Epidermal melanocyte (primary cell): ENCODE measurements at regions not wholly inside any gene's neighbourhood (a gene's known extent, or its start where the extent isn't known, plus 50 kb on each side); places are given as distances from the start of the nearest gene placed in this dataset.
"Not testable (repeated sequence)": the region's sequence is repeated elsewhere in the genome, so short reads cannot be mapped to it uniquely, and the experiment has no call there.

Experiments
- DNase-seq: peaks from one replicate; pipeline ENCODE4 v3.0.0; 2011; ENCODE audit warnings: low spot score; ENCODE audit not compliant: insufficient read length

GRCh38 chr12:93202688-93203087, 175.0 kb upstream of the NUDT4 start:
- no peak for DNase-seq

GRCh38 chr12:93203361-93203760, 174.4 kb upstream of the NUDT4 start:
- no peak for DNase-seq

GRCh38 chr12:93204896-93205295, 172.8 kb upstream of the NUDT4 start:
- DNase-seq = no peak

- DNase-seq = no peak
Measured at GRCh38 chr12:93205361-93205760, 172.4 kb upstream of the NUDT4 start.

GRCh38 chr12:93208011-93208410, 169.7 kb upstream of the NUDT4 start:
- DNase-seq = no peak

GRCh38 chr12:93214523-93215289, 163.0 kb upstream of the NUDT4 start:
- no peak for DNase-seq

GRCh38 chr12:93215290-93215678, 162.4 kb upstream of the NUDT4 start:
- no peak for DNase-seq

GRCh38 chr12:93219947-93220346, 157.8 kb upstream of the NUDT4 start:
- no peak for DNase-seq

GRCh38 chr12:93221841-93222240, 155.9 kb upstream of the NUDT4 start:
- no peak for DNase-seq

GRCh38 chr12:93223440-93224426, 154.0 kb upstream of the NUDT4 start:
- no peak for DNase-seq

- DNase-seq = no peak
Measured at GRCh38 chr12:93225094-93225493, 152.6 kb upstream of the NUDT4 start.

GRCh38 chr12:93226361-93226760, 151.4 kb upstream of the NUDT4 start:
- DNase-seq = no peak

- DNase-seq = no peak
Measured at GRCh38 chr12:93229494-93230325, 148.0 kb upstream of the NUDT4 start.

- no peak for DNase-seq
Measured at GRCh38 chr12:93230326-93230720, 147.4 kb upstream of the NUDT4 start.

- no peak for DNase-seq
Measured at GRCh38 chr12:93231938-93232337, 145.8 kb upstream of the NUDT4 start.

GRCh38 chr12:93234641-93235040, 143.1 kb upstream of the NUDT4 start:
- DNase-seq = no peak

GRCh38 chr12:93235881-93236280, 141.8 kb upstream of the NUDT4 start:
- no peak for DNase-seq

- DNase-seq = no peak
Measured at GRCh38 chr12:93237235-93237915, 140.3 kb upstream of the NUDT4 start.

GRCh38 chr12:93238512-93239262, 139.0 kb upstream of the NUDT4 start:
- not testable (repeated sequence) for DNase-seq

GRCh38 chr12:93239789-93240188, 137.9 kb upstream of the NUDT4 start:
- DNase-seq = not testable (repeated sequence)
